KMS-11 (cell line): ENCODE measurements at regions not wholly inside any gene's neighbourhood (a gene's known extent, or its start where the extent isn't known, plus 50 kb on each side); places are given as distances from the start of the nearest gene placed in this dataset.
"Not testable (repeated sequence)": the region's sequence is repeated elsewhere in the genome, so short reads cannot be mapped to it uniquely, and the experiment has no call there.

Experiments
- H2AFZ ChIP-seq: fragments of 200-600 bp; sonication (generic); 2 replicates; pipeline ENCODE4 v1.6.1; 2016; ENCODE audit warnings: antibody characterized with exemption, mixed run types, low read depth
- H3K27ac ChIP-seq: fragments of 200-600 bp; sonication (generic); 2 replicates; pipeline ENCODE4 v1.6.1; 2016; ENCODE audit warnings: mild to moderate bottlenecking, mixed run types
- H3K27me3 ChIP-seq: fragments of 200-600 bp; sonication (generic); 2 replicates; pipeline ENCODE4 v1.6.1; 2017; ENCODE audit warnings: mild to moderate bottlenecking, low read depth, mixed run types, moderate library complexity; ENCODE audit not compliant: insufficient read depth
- H3K36me3 ChIP-seq: fragments of 200-600 bp; sonication (generic); 2 replicates; pipeline ENCODE4 v1.6.1; 2017; ENCODE audit warnings: mild to moderate bottlenecking, mixed run types; ENCODE audit not compliant: insufficient read depth
- H3K4me1 ChIP-seq: fragments of 200-600 bp; sonication (generic); 2 replicates; pipeline ENCODE4 v1.6.1; 2016; ENCODE audit warnings: mild to moderate bottlenecking, low read depth, mixed run types; ENCODE audit not compliant: poor library complexity, severe bottlenecking
- H3K4me2 ChIP-seq: fragments of 200-600 bp; sonication (generic); 2 replicates; pipeline ENCODE4 v1.7.0; 2016; ENCODE audit warnings: mild to moderate bottlenecking, mixed run types
- H3K4me3 ChIP-seq: fragments of 200-600 bp; sonication (generic); IDR thresholded peaks from 2 replicates; pipeline ENCODE4 v1.6.1; 2017; ENCODE audit warnings: low read depth, low read length, mixed read lengths; ENCODE audit not compliant: insufficient read depth
- H3K79me2 ChIP-seq: fragments of 200-600 bp; sonication (generic); 2 replicates; pipeline ENCODE4 v1.6.1; 2016; ENCODE audit warnings: low read depth, mixed run types; ENCODE audit not compliant: insufficient read depth
- H3K9ac ChIP-seq: fragments of 200-600 bp; sonication (generic); 2 replicates; pipeline ENCODE4 v1.6.1; 2016; ENCODE audit warnings: mild to moderate bottlenecking, mixed run types
- H4K20me1 ChIP-seq: fragments of 200-600 bp; sonication (generic); 2 replicates; pipeline ENCODE4 v1.6.1; 2016; ENCODE audit warnings: mild to moderate bottlenecking, mixed run types; ENCODE audit not compliant: insufficient read depth
- TF ChIP-seq, protein P1 (sequence below): fragments of 200-600 bp; sonication (generic); conservative IDR thresholded peaks from 2 replicates; pipeline ENCODE4 v1.6.1; 2017; ENCODE audit warnings: low read depth, mild to moderate bottlenecking, antibody characterized with exemption, low read length, moderate library complexity, mixed read lengths

DNA sequence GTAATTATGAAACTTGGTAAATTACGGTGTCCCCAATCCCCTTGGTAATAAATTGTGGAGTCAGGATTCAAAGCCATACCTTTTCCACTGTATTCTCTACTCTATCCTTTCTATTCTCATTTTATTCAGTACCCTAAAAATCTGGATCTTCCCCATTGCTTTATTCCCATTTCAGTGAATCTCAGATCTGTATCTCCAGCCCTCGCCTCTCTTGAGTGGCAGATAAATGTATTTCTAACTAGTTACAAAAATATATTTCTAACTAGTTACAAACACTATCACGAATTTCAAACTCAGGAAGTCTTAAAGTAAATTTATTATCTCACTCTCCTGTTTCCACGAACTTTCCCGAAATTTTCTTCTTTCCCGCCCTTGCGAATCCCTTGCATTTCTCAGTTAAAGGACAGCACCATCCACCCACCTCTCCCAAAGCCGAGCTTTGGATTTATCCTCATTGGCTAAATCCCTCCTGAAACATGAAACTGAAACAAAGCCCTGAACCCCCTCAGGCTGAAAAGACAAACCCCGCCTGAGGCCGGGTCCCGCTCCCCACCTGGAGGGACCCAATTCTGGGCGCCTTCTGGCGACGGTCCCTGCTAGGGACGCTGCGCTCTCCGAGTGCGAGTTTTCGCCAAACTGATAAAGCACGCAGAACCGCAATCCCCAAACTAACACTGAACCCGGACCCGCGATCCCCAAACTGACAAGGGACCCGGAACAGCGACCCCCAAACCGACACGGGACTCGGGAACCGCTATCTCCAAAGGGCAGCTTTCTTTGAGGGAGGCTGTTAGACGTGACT is 164.3 kb upstream of the PABPC3 start:
- no peaks in the 10 kb centered on the region for H3K36me3 ChIP-seq
- H3K4me1 ChIP-seq: peaks cover 3% of the 10 kb centered on the region
- TF ChIP-seq, protein P1, sequence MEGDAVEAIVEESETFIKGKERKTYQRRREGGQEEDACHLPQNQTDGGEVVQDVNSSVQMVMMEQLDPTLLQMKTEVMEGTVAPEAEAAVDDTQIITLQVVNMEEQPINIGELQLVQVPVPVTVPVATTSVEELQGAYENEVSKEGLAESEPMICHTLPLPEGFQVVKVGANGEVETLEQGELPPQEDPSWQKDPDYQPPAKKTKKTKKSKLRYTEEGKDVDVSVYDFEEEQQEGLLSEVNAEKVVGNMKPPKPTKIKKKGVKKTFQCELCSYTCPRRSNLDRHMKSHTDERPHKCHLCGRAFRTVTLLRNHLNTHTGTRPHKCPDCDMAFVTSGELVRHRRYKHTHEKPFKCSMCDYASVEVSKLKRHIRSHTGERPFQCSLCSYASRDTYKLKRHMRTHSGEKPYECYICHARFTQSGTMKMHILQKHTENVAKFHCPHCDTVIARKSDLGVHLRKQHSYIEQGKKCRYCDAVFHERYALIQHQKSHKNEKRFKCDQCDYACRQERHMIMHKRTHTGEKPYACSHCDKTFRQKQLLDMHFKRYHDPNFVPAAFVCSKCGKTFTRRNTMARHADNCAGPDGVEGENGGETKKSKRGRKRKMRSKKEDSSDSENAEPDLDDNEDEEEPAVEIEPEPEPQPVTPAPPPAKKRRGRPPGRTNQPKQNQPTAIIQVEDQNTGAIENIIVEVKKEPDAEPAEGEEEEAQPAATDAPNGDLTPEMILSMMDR: no peak

DNA sequence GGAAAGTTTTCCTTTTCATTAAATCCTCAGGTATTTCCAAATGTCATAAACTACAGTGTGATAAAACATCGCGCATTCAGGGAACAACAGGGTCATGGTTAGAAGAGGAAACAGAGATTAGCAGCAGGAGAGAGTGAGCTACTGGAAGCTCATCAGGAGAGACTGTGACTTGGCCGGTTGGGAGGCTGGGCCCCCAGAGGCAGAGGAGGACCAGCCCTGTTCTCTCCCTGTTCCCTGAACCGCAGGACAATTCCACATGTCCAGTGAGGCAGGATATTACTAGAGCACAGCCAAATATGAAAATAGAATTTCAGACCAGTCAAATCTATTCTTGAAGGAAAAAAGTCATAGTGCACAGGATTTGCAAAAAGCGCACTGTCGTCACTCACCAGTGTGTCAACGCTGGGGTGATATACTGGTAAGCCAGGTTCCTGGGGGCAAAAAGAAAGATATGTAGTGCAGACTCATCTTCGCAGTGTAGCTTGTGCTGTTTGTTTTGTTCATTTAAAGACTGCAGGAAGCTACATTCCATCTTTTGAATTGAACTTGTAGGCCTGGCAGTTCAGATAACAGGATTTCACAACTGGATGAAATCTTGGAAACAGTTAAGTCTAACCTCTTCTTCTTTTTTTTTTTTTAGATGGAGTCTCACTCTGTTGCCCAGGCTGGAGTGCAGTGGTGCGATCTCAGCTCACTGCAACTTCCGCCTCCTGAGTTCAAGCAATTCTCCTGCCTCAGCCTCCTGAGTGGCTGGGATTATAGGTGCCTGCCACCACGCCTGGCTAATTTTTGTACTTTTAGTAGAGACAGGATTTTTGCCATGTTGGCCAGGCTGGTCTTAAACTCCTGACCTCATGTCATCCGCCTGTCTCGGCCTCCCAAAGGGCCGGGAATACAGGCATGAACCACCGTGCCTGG is 162.6 kb upstream of the PABPC3 start:
- not testable (repeated sequence) for H3K9ac ChIP-seq, H3K36me3 ChIP-seq, H2AFZ ChIP-seq, H4K20me1 ChIP-seq, H3K27me3 ChIP-seq, H3K27ac ChIP-seq, H3K79me2 ChIP-seq, H3K4me1 ChIP-seq, H3K4me2 ChIP-seq, H3K4me3 ChIP-seq

More for the DNA sequence above, 164.3 kb upstream of the PABPC3 start:
- no peak overlapping the region for H3K4me2 ChIP-seq
- H3K4me3 ChIP-seq: no peak overlapping the region
- H3K79me2 ChIP-seq: no peaks in the 10 kb centered on the region
- no peaks in the 10 kb centered on the region for H3K27me3 ChIP-seq
- H3K27ac ChIP-seq: no peak overlapping the region
- H4K20me1 ChIP-seq: no peaks in the 10 kb centered on the region
- H3K9ac ChIP-seq: no peak overlapping the region
- H2AFZ ChIP-seq: no peak overlapping the region

DNA sequence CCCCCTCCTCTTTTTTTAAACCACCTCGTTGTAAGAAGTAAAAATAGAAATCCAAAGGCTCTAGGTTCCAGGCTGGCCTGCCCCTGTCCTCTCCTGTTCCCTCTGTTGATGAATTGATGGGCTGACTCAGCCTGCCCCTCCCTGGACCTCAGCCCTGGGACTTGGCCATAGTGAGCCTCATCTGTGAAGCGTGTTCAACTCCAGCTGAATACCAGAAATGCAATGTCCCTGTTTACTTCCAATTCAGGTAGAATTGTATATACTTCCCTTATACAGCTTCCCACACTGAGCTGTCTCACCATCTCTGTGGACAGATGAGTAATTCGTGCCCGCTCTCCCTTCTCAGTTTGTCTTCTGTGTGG is 161.9 kb upstream of the PABPC3 start:
- H3K4me2 ChIP-seq, H3K4me1 ChIP-seq, H3K79me2 ChIP-seq, H3K4me3 ChIP-seq, H3K27me3 ChIP-seq, H2AFZ ChIP-seq, H3K9ac ChIP-seq, H4K20me1 ChIP-seq, H3K36me3 ChIP-seq, H3K27ac ChIP-seq: not testable (repeated sequence)

DNA sequence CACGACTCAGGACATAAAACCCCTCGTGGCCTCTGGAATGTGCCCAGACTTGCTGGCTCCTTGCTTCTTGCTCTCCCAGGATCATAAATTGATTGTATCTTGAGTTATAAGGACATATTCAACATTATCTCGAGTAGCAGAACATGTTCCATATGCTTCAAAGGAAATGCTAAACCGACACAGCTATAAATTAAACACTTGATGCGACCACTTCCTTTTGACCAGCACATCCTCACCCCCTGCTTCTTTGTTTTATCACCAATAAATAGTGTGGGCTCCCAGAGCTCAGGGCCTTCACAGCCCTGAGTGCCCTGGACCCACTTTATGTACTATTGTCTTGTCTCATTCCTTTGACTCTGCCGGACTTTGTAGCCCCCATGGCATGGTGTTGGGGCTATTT is 157.0 kb upstream of the PABPC3 start:
- no peaks in the 10 kb centered on the region for H3K36me3 ChIP-seq
- no peaks in the 10 kb centered on the region for H3K27me3 ChIP-seq
- H3K27ac ChIP-seq: no peak overlapping the region
- no peaks in the 10 kb centered on the region for H3K79me2 ChIP-seq
- H3K4me3 ChIP-seq: no peak overlapping the region
- no peaks in the 10 kb centered on the region for H4K20me1 ChIP-seq
- H3K9ac ChIP-seq: no peak overlapping the region
- no peaks in the 10 kb centered on the region for H3K4me1 ChIP-seq
- TF ChIP-seq, protein P1: no peak
- no peak overlapping the region for H2AFZ ChIP-seq
- H3K4me2 ChIP-seq: no peak overlapping the region

DNA sequence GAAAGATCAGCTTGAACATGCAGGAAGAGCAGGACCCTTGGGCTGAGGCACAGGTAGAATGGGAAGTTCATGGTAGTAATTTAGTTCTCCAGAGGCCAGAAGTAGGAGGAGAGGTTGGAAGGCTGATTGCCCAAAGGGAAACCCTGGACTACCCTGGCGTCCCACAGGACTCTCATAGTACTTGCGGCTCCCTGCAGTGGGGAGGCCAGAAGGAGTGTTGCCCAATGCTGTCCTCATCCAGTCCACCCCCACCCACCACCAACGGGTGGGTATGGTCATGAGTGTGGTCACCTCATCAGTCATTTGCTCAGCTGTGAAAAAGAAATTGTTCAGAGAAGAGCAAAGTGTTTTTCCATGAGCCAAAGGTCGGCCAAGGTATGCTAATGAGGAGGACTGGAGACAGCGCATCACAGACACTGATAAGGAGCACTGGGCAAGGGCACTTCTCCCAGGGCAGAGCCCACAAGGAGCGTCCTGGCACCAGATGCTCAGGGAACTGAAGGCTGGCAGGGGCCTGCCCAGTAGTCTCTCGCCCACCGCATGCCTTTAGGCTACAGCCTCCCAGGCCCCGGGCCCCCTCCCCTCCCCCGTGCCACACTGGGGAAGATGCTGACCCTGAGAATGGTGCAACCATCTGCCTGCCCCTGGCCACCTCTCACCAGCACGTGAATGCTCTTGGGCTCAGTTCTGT is 154.8 kb upstream of the PABPC3 start:
- H3K36me3 ChIP-seq, H3K9ac ChIP-seq, H4K20me1 ChIP-seq, H3K4me1 ChIP-seq, H3K27me3 ChIP-seq, H2AFZ ChIP-seq, H3K4me3 ChIP-seq, H3K79me2 ChIP-seq, H3K27ac ChIP-seq, H3K4me2 ChIP-seq: not testable (repeated sequence)
